Fibroblast of pulmonary artery (primary cell): ENCODE measurements at regions not wholly inside any gene's neighbourhood (a gene's known extent, or its start where the extent isn't known, plus 50 kb on each side); places are given as distances from the start of the nearest gene placed in this dataset.
"Not testable (repeated sequence)": the region's sequence is repeated elsewhere in the genome, so short reads cannot be mapped to it uniquely, and the experiment has no call there.

Experiments
- DNase-seq: peaks from one replicate; pipeline ENCODE4 v3.0.0-alpha.2; 2010; ENCODE audit warnings: low read depth
- H3K4me3 ChIP-seq: replicated peaks from 2 replicates; pipeline ENCODE4 v1.5.1; 2011; ENCODE audit warnings: low read depth, mild to moderate bottlenecking, control low read depth, low read length, moderate library complexity
- TF ChIP-seq, protein P1 (sequence below): IDR thresholded peaks from 2 replicates; pipeline ENCODE4 v1.5.1; 2011; ENCODE audit warnings: mild to moderate bottlenecking, control low read depth, low read length, inconsistent platforms; ENCODE audit errors: missing control alignments

DNA sequence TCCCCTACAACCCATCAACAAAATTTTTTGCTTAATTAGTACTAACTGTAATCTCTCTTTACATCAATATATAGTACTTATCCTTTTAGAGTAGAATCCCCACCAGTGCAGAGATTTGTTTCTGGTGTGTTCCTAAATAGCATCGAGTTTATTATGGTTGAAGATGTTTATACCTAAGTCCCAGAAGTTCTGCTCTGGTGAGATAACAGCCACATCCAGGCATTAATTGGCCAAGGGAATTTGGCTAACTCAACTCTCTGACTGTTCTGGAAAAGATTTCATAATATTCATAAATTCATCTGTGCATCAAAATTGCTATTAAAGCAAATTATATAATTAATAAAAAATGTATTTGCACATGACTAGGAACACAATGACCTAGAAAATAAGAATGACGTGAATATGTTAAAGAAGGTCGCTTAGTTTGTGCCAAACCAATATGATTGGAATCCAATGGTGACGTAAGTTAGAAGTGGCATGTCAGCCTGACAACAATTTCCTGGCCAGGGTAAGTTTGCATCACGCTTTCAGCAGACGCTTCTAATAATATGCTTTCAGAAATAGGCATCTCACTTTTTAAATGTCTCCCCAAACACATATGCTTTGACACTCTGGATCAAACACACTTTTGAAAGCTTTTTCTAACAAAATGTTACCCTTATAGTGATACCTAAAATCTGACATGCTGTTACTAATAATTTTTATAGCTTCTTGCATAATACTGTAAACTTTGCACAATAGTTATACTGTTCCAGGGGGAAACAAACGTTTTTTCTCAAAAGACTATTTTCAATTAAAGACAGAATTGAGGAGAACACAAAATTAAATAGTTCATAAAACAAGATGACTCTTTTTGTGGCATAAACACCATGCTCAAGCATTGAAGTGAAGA, 236.7 kb downstream of the TENT5A start:
- DNase-seq = peak; percentile 66
- H3K4me3 ChIP-seq = no peak overlapping the region

DNA sequence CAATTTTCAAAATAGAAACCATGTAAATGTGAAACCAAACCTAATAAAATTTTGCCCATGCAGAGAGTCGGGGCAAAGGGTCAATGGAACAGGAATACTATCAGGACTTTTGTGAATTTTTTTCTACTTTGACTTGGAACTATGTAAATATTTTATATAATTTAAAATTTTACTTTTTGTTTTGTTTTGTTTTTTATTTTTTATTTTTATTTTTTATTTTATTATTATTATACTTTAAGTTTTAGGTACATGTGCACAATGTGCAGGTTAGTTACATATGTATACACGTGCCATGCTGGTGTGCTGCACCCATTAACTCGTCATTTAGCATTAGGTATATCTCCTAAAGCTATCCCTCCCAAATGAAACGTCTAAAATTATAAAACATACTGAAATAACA, 238.3 kb downstream of the TENT5A start:
- H3K4me3 ChIP-seq, DNase-seq: not testable (repeated sequence)

More for the DNA sequence above, 236.7 kb downstream of the TENT5A start:
- TF ChIP-seq, protein P1, sequence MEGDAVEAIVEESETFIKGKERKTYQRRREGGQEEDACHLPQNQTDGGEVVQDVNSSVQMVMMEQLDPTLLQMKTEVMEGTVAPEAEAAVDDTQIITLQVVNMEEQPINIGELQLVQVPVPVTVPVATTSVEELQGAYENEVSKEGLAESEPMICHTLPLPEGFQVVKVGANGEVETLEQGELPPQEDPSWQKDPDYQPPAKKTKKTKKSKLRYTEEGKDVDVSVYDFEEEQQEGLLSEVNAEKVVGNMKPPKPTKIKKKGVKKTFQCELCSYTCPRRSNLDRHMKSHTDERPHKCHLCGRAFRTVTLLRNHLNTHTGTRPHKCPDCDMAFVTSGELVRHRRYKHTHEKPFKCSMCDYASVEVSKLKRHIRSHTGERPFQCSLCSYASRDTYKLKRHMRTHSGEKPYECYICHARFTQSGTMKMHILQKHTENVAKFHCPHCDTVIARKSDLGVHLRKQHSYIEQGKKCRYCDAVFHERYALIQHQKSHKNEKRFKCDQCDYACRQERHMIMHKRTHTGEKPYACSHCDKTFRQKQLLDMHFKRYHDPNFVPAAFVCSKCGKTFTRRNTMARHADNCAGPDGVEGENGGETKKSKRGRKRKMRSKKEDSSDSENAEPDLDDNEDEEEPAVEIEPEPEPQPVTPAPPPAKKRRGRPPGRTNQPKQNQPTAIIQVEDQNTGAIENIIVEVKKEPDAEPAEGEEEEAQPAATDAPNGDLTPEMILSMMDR = no peak

DNA sequence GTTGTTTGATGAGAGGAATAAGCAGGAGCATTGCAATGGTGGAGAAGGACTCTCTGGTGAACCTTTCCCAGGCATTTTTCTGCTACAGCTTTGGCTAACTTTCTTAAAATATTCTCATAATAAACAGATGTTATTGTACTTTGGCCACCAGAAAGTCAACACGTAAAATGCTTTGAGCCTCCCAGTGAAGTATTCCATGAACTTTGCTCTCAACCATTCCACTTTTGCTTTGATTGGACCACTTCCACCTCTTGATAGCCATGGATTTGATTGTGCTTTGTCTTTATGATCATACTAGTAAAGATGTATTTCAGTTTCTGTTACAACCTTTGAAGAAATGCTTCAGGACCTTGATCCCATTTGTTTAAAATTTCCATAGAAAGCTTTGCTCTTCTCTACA, 241.1 kb downstream of the TENT5A start:
- TF ChIP-seq, protein P1 = no peak
- no peak overlapping the region for H3K4me3 ChIP-seq
- no peak for DNase-seq

DNA sequence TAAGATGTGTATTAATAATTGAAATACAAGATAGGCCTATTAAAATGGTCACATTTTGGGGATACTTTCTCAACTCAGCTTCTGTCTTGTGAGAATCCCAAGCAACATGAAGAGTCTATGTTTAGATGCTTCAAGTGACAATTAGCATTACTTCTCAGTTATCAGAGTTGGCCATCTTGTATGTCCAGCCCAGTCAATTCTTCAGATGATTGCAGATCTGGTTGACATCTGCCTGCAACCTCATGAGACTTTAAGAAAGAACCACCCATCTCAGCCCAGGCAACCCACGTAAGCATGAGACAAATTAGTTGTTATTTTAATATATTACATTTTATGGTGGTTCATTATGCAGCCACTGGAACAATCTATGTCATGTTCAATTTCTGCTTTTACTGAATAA, 256.5 kb downstream of the TENT5A start:
- TF ChIP-seq, protein P1 = no peak
- no peak for DNase-seq
- no peak overlapping the region for H3K4me3 ChIP-seq

DNA sequence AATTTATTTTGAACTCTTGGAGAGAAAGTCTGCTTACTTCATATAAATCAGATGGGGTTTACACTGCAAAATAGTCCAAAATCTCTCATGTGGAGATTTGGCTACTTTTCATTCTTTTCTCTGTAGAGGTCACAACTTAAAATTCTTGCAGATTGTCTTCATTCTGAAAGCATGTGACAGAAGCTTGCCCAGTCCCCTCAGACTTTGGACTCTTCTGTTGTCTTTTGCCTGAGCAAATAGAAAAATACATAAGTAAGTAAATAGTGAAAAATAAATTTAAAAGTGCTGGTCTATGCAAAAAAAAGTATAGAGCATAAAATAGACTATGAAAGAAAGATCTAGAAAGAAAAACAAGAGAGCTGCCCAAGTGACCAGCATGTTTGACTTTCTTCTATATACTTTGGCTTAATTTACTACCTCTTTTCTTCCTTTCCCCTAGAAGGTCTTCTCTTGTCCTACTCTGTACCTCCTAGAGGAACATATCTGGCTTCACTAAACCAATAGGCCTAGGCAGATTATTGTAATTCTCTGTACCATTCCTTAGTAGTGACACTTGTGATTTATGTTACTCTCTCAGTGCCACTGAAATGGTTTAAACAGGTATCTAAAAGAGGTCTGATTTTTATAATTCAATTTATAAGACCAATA, 260.9 kb downstream of the TENT5A start:
- DNase-seq = no peak
- no peak overlapping the region for H3K4me3 ChIP-seq
- TF ChIP-seq, protein P1 = no peak

DNA sequence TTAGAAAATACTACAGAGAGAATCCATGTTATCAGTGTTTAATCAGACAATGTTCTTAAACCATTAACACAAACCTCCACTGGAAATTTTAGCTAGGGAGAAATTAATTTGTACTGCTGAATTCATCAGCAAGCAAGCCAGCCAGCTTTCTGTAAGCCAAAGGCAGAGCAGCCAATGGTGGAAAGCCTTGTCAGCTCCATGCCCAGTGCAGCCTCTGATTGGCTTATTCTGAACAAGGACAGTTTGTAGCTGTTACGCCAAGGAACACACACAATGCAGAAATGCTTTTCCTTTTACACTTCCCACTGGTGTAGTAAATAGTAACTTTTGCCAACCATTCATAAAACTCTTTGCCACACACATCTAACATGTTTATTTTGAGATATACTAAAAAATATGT, 265.0 kb downstream of the TENT5A start:
- DNase-seq = peak; percentile 29
- TF ChIP-seq, protein P1 = no peak
- no peak overlapping the region for H3K4me3 ChIP-seq

DNA sequence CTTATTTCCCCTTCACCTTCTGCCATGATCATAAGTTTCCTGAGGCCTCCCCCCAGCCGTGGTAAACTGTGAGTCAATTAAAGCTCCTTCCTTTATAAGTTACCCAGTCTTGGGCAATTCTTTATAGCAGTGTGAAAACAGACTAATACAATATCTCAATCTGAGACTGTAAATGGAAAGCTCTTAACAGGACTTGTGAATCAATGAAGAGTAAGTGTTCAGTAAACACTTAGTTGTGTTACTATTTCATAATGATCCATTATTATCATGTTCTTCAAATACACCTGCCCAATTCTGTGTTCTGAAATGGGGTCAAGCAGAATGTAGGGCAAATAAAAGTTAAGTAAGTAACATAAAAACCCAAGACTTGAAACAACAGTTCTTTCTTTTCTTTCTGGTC, 266.2 kb downstream of the TENT5A start:
- H3K4me3 ChIP-seq = no peak overlapping the region
- DNase-seq = no peak
- TF ChIP-seq, protein P1 = no peak
